NCI-H510A treated with DMSO at 0.1 percent for 48 hours (cell line): ENCODE measurements at regions not wholly inside any gene's neighbourhood (a gene's known extent, or its start where the extent isn't known, plus 50 kb on each side); places are given as distances from the start of the nearest gene placed in this dataset.
"Not testable (repeated sequence)": the region's sequence is repeated elsewhere in the genome, so short reads cannot be mapped to it uniquely, and the experiment has no call there.

ENCODE experiments used
- DNase-seq: peaks from one replicate; lab custom pipeline; 2025; lab: John Stamatoyannopoulos, UW

DNA sequence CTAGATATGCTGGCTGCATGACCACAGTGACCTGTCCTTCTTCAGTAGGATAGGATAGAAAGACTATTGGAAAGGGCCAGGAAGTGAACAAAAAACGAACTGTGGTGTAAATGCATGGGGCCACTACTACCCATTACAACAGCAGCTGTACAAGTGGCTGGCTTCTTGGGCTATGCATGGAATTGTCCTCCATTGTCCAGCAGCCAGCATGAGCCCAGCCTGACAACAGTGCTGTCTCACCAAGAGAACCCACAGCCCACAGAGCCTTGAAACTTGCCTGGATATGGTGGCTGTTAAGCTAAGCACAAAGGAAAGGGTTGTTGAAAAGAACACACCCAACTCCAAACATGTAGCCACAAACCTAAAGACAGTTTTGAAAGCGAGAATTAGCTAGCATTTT lies 330.2 kb upstream of the F9 start:
- no peak for DNase-seq

DNA sequence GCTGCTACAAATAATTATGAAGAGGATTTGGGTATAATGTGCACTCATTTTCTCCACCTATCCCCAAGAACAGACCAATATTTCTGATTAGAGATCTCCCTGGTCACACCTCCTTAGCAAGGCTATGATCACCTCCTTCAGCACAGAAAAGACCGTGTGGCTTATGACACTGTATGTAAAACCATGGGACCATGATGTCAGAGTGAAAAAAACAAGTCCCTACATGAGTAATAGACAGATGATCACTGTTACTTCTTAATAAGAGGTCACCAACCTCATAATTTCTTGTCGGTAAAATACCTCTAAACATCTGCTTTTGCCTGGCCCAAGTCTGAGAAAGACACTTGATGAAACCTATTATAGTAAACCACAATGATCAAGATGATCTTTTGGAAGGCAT lies 330.6 kb upstream of the F9 start:
- no peak for DNase-seq

DNA sequence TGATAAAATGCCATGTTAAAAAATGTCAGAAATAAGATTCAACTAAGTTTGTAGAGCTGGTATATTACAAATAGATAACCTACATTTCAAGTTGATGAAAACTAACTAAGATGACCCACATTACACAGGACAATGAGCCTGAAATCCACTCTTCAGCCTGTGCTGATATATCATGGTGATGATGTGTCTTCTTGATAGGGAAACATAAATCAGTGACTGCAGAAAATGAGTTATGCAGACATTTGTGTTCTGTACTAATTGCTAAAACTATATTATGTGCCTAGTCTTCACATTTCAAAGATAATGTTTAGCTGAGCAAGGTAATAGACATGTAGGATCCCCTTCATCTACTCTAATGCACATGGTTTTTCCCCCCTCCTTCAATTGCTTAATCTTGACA lies 331.6 kb upstream of the F9 start:
- no peak for DNase-seq

DNA sequence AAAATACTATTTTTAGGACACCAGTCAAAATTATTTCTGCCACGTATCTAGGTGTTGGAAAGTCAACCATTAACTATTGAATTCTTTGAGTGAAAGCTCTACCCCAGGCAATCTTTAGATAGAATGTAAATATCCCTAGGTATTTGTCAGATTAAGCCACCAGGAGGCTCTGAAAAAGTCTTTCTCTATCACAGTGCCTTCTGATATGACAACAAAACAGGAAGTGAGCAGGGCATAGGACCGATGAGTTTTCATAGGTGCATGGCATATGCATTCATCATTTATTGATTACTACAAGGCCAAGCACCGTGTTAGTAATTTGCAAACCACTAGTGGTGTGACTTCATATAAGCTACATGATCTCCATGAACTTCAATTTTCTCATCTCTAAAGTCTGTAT lies 333.6 kb upstream of the F9 start:
- DNase-seq: no peak

DNA sequence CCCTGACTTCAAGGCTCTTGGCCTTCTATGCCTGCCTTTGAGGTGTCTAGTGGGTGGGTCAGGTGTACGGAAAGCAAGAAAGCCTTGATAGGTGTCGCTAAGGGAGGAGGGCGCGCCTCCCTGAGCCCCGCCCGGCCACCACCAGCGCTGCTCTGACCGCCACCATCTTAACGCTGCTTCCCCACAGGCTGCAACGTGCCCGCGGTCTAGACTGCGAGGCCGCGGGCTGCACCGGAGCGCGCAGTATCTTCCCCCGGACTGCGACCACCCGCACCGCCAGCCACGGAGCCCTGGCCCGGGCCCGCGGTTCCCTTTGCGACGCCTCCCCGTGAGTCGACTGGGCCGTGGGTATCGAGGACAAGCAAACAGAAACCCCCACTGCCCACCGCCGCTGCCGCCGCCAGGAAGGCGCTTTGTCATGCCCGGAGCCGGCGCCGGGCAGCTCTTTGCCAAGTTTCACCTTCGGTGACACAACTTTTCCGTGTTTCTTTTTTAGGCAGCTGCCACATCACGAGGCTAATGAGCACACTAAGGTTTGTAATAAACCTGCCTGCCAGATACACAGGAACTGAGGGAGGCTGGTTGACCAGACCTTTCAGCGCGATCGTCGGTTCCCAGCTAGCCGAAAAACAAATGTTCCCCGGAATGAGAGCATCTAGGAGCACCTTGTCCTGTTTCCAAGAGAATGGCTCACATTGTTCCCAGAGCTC lies 335.8 kb upstream of the F9 start:
- no peak for DNase-seq

DNA sequence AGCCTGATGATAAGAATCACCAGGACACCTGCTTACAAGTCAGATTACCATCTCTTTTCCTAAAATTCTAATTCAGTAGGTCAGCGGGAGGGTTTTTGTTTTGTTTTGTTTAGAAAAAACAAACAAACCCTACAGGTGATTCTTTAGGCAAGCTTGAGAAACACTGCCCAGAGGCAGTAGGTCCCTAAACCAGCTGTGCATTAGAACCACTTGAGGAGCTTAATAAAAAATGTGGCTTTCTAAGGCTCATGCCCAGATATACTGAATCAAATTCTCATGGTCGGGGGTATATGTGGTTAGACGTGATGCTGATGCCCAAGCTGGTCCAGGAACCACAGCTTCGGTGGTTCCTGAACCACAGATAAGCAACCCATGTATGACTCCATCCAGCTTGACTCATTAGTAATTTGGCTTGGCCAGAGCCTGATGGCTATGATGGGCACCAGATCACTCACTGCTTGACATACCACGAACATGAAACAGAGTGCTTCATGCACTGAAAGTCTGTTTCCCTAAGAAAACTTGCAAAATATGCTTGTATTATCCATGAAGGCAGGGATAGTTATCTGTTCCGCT lies 338.1 kb upstream of the F9 start:
- no peak for DNase-seq

DNA sequence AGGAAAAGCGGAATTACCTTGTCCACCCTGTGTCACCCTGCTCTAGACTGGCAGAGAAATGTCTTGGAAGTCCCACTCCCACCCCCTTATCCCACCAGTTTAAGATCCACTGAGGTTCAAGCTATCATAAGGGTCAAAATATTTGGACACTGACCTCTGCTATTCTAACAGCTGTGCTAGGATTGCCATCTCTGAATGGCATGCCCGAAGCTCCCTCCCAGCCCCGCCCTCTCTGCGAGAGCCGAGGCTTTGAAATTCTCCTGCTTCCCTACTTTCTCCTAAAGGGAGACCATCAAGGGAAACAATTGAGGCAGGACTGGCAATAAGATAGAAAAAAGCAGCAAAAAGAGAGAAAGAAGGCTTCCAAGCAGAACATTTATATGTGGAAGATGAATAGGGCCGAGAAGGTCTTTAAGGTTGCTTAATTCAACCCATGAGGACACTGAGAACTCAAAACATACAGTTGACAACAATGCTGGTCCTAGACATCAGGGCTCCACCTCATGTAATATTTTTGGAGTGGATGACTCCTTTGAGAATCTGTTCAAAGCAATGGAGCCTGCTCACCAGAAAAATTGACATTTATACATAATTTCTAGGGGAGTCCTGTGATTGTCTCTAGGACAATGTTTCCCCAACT lies 338.7 kb upstream of the F9 start:
- no peak for DNase-seq

DNA sequence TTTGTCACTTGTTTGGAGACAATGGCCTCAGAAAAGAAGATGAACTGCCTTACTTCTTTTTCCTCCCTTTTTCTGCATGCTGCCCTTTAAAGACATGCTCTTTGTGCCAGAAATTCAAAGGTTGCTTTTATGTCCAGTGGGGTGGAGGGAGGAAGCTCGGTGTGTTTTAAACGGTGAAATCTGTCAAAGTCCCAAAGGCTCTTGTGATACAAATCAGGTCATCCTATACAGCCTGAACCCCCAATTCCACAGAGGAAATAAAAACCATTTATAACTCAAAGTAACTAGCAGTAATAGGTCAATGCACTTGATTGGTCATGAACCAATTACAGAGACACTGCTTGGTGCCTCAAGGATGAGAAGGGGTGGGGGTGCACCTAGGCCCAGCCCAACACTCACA lies 339.3 kb upstream of the F9 start:
- no peak for DNase-seq

DNA sequence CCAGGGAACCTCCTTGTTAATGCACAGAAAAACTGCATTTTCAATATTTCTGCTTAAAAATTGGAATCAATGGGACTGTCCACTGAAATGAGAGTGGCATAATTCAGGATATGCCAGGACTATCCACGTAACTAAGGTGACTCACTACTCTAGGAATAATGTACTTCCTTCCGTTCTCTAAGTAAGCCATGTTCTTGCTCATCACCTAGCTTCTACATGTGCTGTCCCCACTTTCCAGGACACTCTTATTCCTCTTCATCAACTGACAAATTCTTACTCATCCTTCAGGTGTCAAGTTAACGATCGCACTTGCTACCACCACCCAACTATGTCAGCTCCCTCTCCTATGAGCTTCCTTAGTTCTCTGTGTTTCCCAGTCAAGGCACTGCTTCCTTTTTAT lies 342.8 kb upstream of the F9 start:
- DNase-seq: no peak

DNA sequence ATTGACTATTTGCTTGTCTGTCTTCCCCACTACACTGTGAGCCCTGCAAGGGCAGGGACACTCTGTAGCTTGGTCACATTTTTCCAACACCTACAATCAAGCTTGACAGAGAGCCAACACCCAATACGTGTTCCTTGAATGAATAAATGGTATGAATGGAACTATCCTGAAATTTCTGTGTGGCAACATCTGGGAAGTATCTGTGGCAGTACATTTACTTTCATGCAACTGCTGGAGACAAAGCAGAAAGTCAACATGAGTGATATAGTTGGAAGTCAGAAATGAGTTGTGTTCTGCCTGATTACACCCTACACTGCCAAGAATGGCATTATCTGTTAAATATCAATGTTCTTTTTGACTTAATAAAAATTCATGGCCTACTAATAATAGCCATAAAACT lies 343.5 kb upstream of the F9 start:
- no peak for DNase-seq

DNA sequence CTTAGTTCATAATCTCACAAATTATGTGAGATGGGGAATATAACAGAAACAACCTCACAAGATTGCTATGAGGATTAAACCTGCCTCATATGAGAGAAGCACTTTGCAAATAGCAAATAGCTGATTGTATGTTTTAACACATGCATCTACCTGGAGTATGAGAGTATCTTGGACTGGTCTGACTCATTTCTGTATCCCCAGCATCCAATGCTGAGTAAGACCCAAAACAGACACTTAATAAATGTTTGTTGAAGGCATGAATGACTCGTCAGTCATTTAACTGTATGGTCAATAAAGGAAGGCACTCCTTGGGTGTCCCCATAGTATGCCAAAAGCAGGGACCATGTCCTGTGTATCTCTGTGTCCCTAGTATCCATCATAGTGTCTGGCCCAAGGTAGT lies 350.9 kb upstream of the F9 start:
- DNase-seq: no peak

DNA sequence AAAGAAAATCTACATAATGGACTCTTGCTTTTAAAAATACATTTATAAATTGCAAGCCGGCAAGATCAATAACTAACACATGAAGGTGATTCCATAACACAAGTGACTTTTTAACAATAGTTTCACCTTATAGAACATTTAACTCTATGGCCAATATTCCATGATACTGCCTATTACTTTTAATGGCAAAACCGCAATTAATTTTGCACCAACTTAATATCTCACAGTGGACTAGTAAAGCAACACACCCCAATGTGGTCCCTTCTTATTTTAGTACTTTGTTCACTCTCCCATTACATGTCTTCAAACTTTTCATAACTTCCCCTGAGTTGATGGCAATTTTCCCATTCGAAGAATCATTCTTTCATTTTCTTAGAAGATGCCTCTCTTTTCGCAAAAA lies 351.6 kb upstream of the F9 start:
- no peak for DNase-seq

DNA sequence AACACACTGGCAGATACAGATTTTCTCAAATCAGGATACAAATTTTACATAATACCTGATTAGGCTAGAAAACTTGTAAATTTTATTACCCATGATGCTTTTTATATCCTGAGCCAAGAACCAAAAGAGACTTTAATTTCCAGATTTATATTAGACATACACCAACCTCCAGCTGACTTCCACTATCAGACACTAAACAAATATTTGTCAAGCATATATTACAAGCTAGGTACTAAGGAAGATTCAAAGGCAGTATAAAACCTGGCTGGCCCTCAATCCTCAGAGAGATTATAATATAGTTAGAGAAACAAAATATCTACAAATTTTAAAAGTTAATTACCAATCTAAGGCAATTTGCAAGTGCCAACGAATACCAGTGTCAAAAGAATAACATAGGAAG lies 357.8 kb upstream of the F9 start:
- DNase-seq: no peak

DNA sequence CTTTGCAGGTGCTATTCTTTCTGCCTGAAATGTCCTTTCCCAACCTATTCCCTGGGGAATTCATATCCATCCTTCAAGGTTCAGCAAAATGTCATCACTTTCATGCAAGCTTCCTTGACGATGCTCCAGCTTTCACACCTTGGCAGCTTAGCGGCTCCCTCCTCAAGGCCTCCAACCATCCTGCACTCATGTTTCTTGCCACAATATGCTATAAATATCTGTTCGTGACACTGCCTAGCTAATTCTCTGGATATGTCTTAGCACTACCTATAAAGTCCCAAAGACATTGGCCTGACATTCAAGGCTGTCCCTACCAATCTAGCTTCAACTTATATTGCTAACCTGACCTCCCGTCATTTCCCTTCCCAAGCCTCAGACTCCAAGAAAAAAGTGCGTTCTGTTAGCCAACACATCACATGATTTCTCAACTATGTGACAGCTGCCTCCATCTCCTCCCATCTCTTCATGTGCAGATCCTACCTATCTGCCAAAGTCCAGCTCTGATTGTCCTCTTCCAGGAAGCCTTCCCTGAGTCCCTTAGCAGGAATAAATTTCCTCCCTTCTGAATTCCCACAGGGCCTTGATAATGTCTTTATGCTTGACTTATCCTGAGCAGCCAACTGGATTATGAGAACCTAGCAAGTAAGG lies 359.9 kb upstream of the F9 start:
- no peak for DNase-seq

DNA sequence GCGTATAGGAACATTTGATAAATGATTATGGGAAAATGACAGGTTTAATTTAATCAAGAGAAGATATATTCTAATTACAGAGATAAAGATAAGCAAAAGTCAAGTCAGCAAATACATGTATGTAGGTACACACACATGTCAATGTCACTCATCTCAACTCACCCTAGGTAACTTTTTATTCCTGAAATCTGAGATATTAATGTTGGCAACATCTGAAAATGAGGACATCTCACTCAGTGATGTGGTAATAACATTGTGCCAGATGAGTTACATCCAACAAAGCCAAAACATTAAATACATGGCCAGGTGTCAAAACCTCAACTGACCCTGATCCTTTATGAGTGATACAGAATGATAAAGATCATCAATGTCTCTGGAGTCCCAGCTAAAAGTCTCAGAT lies 363.3 kb upstream of the F9 start:
- DNase-seq: no peak

DNA sequence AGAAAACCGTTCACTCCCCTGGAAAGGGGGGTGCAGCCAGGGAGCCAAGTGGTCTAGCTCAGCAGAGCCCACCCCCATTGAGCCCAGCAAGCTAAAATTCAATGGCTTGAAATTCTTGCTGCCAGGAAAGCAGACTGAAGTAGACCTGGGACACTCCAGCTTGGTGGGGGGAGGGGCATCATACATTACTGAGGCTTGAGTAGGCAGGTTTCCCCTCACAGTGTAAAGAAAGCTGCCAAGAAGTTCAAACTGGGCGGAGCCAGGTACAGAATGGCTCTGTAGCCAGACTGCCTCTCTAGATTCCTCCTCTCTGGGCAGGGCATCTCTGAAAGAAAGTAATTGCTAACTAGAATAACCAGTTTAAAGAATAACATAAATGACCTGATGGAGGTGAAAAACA lies 372.3 kb upstream of the F9 start:
- no peak for DNase-seq

DNA sequence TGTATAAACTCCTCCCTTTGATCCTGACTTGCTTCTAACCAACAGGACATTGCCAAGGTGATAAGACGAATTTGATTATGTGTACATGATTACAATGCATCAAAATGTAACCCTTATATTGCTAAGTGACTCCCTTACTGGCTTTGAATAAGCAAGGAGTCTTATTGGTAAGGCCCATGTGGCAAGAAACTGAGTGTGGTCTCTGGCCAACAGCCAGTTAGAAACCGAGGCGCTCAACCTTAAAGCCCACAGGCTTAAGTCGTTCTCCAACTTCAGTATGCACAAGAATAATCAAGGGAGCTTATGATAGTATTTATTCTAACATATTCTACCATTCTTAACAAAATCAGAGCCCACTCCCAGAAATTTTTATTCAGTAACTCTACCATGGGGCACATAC lies 374.2 kb upstream of the F9 start:
- no peak for DNase-seq

DNA sequence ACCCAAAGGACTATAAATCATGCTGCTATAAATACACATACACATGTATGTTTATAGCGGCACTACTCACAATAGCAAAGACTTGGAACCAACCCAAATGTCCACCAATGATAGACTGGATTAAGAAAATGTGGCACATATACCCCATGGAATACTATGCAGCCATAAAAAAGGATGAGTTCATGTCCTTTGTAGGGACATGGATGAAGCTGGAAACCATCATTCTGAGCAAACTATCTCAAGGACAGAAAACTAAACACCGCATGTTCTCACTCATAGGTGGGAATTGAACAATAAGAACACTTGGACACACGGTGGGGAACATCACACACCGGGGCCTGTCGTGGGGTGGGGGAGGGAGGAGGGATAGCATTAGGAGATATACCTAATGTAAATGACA lies 383.9 kb upstream of the F9 start:
- not testable (repeated sequence) for DNase-seq

DNA sequence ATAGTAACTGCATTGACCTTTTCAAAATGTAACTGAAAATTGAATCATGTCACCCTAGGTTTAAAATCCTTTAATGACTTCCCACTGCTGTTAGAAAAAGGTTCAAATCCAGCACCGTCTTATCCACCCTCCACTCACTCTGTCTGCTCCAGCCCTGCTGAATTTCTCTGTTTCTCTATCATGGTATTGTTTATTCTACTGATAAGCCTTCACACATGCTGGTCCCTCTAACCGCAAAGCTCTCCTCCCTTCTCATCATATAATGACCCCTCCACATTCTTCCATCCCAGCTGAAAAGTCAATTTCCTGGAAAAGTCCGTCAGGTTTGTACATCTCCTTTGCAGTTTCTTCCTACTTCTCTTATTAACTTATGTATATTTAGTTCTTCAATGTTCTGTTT lies 389.2 kb upstream of the F9 start:
- no peak for DNase-seq

DNA sequence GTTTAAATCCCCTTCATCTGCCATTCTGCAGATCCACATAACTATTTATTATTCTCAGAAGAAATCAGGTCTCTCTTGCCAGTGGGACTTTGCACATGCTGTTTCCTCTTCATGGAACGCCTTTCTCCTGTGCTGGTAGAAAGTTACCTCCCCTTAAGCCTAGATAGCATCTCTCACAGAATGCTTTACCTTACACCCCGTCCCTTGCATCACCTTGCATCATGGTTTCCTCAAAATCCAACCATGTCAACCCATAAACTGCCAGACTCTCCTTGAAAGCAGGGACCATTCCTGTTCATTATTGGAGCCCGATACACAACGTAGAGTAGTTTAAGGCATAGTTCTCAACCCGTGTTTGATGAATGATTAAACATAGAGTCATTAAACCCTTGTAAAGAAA lies 396.2 kb upstream of the F9 start:
- no peak for DNase-seq

DNA sequence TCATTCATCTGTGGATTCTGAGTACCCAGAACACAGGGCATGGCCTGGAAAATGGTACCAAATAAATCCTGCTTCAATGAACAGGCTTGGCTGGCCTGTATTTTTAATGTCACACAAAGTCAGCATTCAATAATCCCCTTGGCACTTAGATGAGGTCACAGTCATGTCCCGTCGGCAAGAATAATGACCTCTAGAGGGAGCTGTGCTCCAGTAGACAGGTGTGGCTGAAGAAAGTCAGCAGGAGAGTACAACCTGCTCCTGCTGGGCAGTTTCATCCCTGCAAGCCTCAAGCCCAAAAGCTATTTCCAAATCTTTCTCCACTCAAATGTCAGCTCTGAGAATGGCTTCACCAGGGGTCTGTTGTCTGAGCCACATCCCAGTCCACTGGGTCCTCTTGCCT lies 404.0 kb upstream of the F9 start:
- no peak for DNase-seq

DNA sequence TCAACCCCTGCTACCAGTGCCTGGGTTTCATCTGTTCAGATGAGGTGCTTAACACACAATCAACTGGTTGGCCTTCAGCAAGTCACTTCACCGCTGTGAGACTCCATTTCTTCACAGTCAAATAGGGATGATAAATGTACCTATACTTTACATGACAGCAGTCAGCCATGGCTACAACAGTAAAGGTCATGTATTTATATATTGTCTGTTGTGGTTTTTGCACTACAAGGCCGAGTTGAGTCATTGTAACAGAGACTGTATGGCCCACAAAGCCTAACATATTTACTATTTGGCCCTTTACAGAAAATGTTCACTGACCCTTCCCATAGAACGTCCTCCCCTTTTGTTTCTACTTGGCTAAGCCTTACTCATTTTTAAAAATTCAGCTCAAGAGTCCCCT lies 404.6 kb upstream of the F9 start:
- DNase-seq: no peak

DNA sequence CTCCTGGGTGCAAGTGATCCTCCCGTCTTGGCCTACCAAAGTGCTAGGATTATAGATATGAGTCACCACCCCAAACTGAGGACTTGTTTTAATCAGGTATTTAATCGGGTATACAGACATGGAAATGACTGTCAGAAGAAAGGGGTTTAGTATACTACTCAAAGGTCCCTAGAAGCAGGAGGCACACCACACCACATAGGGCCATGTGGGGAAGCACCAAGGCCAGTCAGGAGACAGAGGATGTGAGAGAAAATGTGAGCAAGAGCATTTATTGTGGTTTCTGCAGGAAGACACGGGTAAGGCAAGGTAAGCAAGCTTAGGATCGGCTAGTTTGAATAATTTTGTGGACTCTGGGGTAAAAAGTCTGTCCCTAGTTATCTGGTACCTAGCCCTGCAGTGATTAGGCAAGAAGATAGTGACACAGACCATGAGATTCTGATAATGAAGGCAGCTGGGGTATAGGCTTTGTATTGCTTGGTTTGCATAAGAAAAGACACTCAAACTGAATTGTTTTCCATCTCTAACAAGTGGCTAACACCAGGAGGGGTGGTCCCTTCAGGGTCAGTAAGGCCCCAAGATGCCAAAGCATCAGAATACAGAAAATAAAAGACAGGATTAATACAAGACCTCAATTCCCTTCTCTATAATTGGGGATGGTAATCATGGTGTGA lies 408.8 kb upstream of the F9 start:
- DNase-seq: no peak
